K562 (cell line): ENCODE measurements at regions not wholly inside any gene's neighbourhood (a gene's known extent, or its start where the extent isn't known, plus 50 kb on each side); places are given as distances from the start of the nearest gene placed in this dataset.

Experiments used
- CBX2 ChIP-seq: fragments of 200-600 bp; sonication (generic); IDR thresholded peaks from one replicate; pipeline ENCODE4 v1.6.1; 2012; ENCODE audit warnings: mild to moderate bottlenecking, low read length, inconsistent platforms; ENCODE audit not compliant: insufficient read depth, poor library complexity, severe bottlenecking
- TAF15 ChIP-seq: fragments of 200-400 bp; formaldehyde crosslinking; IDR thresholded peaks from 2 replicates; pipeline ENCODE4 v1.6.1; 2017; ENCODE audit warnings: mild to moderate bottlenecking, low read depth, low read length, moderate library complexity
- TF ChIP-seq, protein P1 (sequence below): sonication (generic); formaldehyde crosslinking; IDR thresholded peaks from 2 replicates; pipeline ENCODE4 v1.9.0; 2022; ENCODE audit warnings: mild to moderate bottlenecking, missing genetic modification reagents
- TF ChIP-seq, protein P2 (sequence below), 3 experiments: IDR thresholded peaks in 2 of 3; conservative IDR thresholded peaks in 1 of 3; 2 replicates each; pipeline ENCODE4 v1.5.1; 2011 to 2012; ENCODE audit warnings: low read length in 3 of 3, mild to moderate bottlenecking in 3 of 3, control low read depth in 2 of 3, improper control_type of control experiment in 1 of 3, inconsistent platforms in 1 of 3, low read depth in 1 of 3, mixed read lengths in 1 of 3, moderate library complexity in 1 of 3; ENCODE audit not compliant: insufficient read depth in 2 of 3
- TF ChIP-seq, protein P3 (sequence below): sonication (generic); formaldehyde crosslinking; IDR thresholded peaks from 2 replicates; pipeline ENCODE4 v1.9.0; 2022; ENCODE audit warnings: mild to moderate bottlenecking, missing genetic modification reagents
- TF ChIP-seq, protein P4 (sequence below): sonication (generic); formaldehyde crosslinking; IDR thresholded peaks from 2 replicates; pipeline ENCODE4 v1.8.0; 2023; ENCODE audit warnings: mild to moderate bottlenecking, missing genetic modification reagents

DNA sequence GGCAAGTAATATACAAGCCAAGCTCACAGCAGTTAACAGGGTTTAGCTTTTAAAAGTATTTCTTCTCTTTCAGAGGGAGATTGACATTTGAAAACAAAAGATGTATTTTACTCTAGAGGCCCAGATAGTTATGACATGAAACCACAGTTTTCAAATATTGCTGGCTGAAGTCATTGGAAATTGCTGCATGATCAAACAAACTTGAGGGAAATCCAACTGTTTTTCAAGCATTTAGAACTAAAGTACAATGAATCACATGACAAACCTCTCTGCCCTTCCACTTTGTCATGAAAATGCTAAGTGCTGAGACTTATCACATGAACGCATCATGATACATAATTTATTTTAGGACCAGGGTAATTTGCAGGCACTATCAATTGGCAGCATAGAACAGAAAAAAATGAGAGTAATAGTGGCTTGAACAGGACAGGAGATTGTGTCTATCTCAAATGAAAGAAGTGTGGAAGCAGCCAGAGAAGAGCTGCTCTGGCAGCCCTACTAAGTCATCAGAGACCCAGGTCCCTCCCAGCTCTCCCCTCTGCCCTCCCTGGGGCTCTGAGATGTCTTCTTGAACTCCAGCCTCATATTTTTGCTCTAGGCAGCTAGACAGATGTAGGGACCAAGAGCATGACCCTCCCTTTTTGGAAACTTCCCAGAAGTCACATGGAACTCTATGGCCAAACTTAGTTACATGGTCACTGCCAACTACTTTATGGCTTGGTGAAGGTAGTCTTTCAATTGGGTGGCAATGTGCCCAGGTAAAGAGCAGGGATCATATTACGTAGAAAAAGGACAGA is 90.1 kb upstream of the PELI2 start:
- TF ChIP-seq, protein P1, sequence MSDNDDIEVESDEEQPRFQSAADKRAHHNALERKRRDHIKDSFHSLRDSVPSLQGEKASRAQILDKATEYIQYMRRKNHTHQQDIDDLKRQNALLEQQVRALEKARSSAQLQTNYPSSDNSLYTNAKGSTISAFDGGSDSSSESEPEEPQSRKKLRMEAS (CRISPR knock-in tag), result no peak
- no peak for TF ChIP-seq TAF15
- TF ChIP-seq, protein P2, sequence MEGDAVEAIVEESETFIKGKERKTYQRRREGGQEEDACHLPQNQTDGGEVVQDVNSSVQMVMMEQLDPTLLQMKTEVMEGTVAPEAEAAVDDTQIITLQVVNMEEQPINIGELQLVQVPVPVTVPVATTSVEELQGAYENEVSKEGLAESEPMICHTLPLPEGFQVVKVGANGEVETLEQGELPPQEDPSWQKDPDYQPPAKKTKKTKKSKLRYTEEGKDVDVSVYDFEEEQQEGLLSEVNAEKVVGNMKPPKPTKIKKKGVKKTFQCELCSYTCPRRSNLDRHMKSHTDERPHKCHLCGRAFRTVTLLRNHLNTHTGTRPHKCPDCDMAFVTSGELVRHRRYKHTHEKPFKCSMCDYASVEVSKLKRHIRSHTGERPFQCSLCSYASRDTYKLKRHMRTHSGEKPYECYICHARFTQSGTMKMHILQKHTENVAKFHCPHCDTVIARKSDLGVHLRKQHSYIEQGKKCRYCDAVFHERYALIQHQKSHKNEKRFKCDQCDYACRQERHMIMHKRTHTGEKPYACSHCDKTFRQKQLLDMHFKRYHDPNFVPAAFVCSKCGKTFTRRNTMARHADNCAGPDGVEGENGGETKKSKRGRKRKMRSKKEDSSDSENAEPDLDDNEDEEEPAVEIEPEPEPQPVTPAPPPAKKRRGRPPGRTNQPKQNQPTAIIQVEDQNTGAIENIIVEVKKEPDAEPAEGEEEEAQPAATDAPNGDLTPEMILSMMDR (IDR thresholded peaks at IDR 0.05 in 2 of 3, conservative IDR thresholded peaks at IDR 0.05 in 1 of 3; ENCODE audit: insufficient read depth in 2 of 3, low read depth in 1 of 3, low read length in 3 of 3), result no peak
- TF ChIP-seq, protein P3, sequence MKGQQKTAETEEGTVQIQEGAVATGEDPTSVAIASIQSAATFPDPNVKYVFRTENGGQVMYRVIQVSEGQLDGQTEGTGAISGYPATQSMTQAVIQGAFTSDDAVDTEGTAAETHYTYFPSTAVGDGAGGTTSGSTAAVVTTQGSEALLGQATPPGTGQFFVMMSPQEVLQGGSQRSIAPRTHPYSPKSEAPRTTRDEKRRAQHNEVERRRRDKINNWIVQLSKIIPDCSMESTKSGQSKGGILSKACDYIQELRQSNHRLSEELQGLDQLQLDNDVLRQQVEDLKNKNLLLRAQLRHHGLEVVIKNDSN (CRISPR knock-in tag), result no peak
- TF ChIP-seq CBX2, result no peak
- TF ChIP-seq, protein P4, sequence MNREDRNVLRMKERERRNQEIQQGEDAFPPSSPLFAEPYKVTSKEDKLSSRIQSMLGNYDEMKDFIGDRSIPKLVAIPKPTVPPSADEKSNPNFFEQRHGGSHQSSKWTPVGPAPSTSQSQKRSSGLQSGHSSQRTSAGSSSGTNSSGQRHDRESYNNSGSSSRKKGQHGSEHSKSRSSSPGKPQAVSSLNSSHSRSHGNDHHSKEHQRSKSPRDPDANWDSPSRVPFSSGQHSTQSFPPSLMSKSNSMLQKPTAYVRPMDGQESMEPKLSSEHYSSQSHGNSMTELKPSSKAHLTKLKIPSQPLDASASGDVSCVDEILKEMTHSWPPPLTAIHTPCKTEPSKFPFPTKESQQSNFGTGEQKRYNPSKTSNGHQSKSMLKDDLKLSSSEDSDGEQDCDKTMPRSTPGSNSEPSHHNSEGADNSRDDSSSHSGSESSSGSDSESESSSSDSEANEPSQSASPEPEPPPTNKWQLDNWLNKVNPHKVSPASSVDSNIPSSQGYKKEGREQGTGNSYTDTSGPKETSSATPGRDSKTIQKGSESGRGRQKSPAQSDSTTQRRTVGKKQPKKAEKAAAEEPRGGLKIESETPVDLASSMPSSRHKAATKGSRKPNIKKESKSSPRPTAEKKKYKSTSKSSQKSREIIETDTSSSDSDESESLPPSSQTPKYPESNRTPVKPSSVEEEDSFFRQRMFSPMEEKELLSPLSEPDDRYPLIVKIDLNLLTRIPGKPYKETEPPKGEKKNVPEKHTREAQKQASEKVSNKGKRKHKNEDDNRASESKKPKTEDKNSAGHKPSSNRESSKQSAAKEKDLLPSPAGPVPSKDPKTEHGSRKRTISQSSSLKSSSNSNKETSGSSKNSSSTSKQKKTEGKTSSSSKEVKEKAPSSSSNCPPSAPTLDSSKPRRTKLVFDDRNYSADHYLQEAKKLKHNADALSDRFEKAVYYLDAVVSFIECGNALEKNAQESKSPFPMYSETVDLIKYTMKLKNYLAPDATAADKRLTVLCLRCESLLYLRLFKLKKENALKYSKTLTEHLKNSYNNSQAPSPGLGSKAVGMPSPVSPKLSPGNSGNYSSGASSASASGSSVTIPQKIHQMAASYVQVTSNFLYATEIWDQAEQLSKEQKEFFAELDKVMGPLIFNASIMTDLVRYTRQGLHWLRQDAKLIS, result no peak
